ENCODE measurements at regions not wholly inside any gene's neighbourhood (a gene's known extent, or its start where the extent isn't known, plus 50 kb on each side); places are given as distances from the start of the nearest gene placed in this dataset.
A peak's percentile ranks its signal among the peaks of the same experiment; 100 is the strongest.
"Not testable (repeated sequence)": the region's sequence is repeated elsewhere in the genome, so short reads cannot be mapped to it uniquely, and the experiment has no call there.

DNA sequence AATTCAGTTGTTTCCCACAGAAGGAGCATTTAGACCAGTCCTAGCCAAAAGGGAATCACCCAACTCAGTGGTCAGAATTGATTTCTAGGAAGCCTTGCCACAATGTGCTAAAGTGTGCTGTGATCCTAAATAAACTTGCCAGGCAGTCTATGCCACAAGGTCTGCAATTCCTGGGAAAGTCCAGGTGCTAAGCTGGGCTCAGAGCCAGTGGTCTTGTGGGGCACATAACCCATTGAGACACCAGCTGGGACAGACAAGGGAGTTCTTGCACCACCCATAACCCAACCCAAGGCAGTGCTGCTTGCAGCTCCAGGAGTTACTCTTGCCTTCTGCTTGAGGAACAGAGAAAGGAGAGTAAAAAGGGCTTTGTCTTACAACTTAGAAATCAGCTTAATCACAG lies 489.5 kb upstream of the SPRY2 start:
- no peak overlapping the region for H3K27ac ChIP-seq (ENCODE audit: low read depth, low read length)
- no peaks in the 10 kb centered on the region for H3K36me3 ChIP-seq (ENCODE audit: control insufficient read depth, insufficient read depth, low read length)
- H3K27me3 ChIP-seq (ENCODE audit: control insufficient read depth, insufficient read depth, low read length) = no peaks in the 10 kb centered on the region
- no peak overlapping the region for H3K4me3 ChIP-seq (ENCODE audit: low read depth, low read length)
- H3K9me3 ChIP-seq (ENCODE audit: control insufficient read depth, insufficient read depth, low read length) = peaks cover 9% of the 10 kb centered on the region
- DNase-seq (ENCODE audit: low read depth in 4 of 6, low spot score in 6 of 6) = no peak
- H3K4me1 ChIP-seq (ENCODE audit: control insufficient read depth, insufficient read depth, low read length) = no peaks in the 10 kb centered on the region

DNA sequence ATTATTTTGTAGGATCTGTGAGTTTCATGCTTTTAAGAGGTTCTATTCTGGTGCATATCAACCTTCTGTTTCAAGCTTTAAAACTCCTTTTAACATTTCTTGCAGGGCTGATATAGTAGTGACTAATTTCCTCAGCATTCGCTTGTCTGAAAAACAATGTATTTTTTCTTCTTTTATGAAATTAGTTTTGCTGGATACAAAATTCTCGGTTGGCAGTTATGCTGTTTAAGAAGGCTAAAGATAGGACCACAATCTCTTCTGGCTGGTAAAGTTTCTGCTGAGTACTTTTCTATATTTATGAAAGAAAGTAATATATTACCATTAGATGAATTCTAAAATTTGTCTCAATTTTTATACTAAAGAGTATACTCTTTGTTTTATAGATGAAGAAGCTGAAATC lies 487.8 kb upstream of the SPRY2 start:
- H3K36me3 ChIP-seq (ENCODE audit: control insufficient read depth, insufficient read depth, low read length) = no peaks in the 10 kb centered on the region
- H3K27me3 ChIP-seq (ENCODE audit: control insufficient read depth, insufficient read depth, low read length) = no peaks in the 10 kb centered on the region
- no CpG with 5 or more reads among the region's 2 CpGs for WGBS (ENCODE audit: insufficient coverage)
- H3K27ac ChIP-seq (ENCODE audit: low read depth, low read length) = no peak overlapping the region
- no peak overlapping the region for H3K4me3 ChIP-seq (ENCODE audit: low read depth, low read length)
- H3K4me1 ChIP-seq (ENCODE audit: control insufficient read depth, insufficient read depth, low read length) = no peaks in the 10 kb centered on the region
- H3K9me3 ChIP-seq (ENCODE audit: control insufficient read depth, insufficient read depth, low read length) = peaks cover 6% of the 10 kb centered on the region
- DNase-seq (ENCODE audit: low read depth in 4 of 6, low spot score in 6 of 6) = no peak

DNA sequence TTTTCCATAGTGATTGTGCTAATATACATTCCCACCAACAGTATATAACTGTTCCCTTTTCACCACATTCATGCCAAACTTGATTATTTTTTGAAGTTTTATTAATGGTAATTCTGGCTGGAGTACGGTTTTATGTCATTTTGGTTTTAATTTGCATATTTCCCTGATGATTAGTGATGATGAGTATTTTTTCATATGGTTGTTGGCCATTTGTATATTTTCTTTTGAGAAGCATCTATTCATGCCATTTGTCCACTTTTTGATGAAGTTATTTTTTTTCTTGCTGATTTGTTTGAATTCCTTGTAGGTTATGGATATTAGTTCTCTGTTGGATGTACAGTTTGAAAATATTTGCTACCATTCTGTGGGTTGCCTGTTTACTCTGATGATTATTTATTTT lies 484.4 kb upstream of the SPRY2 start:
- Histone ChIP-seq H3K4me1 (ENCODE audit: control insufficient read depth, insufficient read depth, low read length) (no peaks in the 10 kb centered on the region), H3K9me3 (ENCODE audit: control insufficient read depth, insufficient read depth, low read length) (peaks cover 6% of the 10 kb centered on the region), H3K27me3 (ENCODE audit: control insufficient read depth, insufficient read depth, low read length) (no peaks in the 10 kb centered on the region), H3K27ac (ENCODE audit: low read depth, low read length) (no peak overlapping the region), H3K36me3 (ENCODE audit: control insufficient read depth, insufficient read depth, low read length) (no peaks in the 10 kb centered on the region), H3K4me3 (ENCODE audit: low read depth, low read length) (no peak overlapping the region)
- WGBS (ENCODE audit: insufficient coverage) = no CpG with 5 or more reads among the region's 1 CpG
- DNase-seq (ENCODE audit: low read depth in 4 of 6, low spot score in 6 of 6) = no peak

DNA sequence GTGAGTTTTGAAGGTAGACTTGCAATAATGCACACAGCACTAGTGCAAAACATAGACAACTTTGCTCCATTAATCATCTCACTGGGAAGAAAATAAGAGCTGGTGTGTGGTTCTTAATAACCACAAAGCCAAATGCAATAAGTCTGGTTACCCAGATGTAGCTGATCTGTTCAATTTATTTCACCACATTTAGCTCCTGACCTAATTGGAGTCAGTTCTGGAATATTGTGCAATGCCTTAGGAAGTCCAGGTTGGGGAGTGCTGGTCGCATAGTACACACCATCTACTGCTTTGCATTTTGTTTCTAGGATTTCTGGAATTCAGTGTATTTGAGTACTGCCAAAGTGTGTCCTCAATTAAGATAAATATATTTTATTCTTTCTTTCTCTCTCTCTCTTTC lies 483.3 kb upstream of the SPRY2 start:
- Histone ChIP-seq H3K4me1 (ENCODE audit: control insufficient read depth, insufficient read depth, low read length) (no peaks in the 10 kb centered on the region), H3K27me3 (ENCODE audit: control insufficient read depth, insufficient read depth, low read length) (no peaks in the 10 kb centered on the region), H3K4me3 (ENCODE audit: low read depth, low read length) (no peak overlapping the region), H3K27ac (ENCODE audit: low read depth, low read length) (no peak overlapping the region), H3K9me3 (ENCODE audit: control insufficient read depth, insufficient read depth, low read length) (peaks cover 3% of the 10 kb centered on the region), H3K36me3 (ENCODE audit: control insufficient read depth, insufficient read depth, low read length) (no peaks in the 10 kb centered on the region)
- WGBS (ENCODE audit: insufficient coverage) = no CpG with 5 or more reads among the region's 1 CpG
- no peak for DNase-seq (ENCODE audit: low read depth in 4 of 6, low spot score in 6 of 6)

GRCh38 chr13:80823472-80823871 lies 482.5 kb upstream of the SPRY2 start:
- no peaks in the 10 kb centered on the region for H3K27me3 ChIP-seq (ENCODE audit: control insufficient read depth, insufficient read depth, low read length)
- WGBS (ENCODE audit: insufficient coverage) = no CpG with 5 or more reads among the region's 1 CpG
- no peak for DNase-seq (ENCODE audit: low read depth in 4 of 6, low spot score in 6 of 6)
- H3K27ac ChIP-seq (ENCODE audit: low read depth, low read length) = no peak overlapping the region
- H3K4me1 ChIP-seq (ENCODE audit: control insufficient read depth, insufficient read depth, low read length) = no peaks in the 10 kb centered on the region
- no peaks in the 10 kb centered on the region for H3K36me3 ChIP-seq (ENCODE audit: control insufficient read depth, insufficient read depth, low read length)
- no peak overlapping the region for H3K4me3 ChIP-seq (ENCODE audit: low read depth, low read length)
- peaks cover 3% of the 10 kb centered on the region for H3K9me3 ChIP-seq (ENCODE audit: control insufficient read depth, insufficient read depth, low read length)

DNA sequence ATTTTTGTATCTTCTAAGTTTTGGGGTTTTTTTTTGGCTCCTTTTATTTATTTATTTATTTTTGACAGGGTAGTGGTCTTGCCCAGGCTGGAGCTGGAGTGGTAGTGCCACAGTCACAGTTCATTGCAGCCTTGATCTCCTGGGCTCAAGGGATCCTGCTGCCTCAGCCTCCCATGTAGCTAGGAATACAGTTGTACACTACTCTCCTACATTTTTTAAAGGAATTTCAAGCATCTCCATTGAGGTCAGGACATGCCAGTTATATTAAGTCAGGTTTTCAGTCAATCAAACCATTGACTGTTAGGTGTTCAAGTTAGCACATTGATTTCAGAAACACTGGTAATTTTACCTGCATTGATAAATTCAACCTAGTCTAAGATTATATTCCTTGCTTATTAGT lies 480.5 kb upstream of the SPRY2 start:
- Histone ChIP-seq H3K36me3 (ENCODE audit: control insufficient read depth, insufficient read depth, low read length) (no peaks in the 10 kb centered on the region), H3K27ac (ENCODE audit: low read depth, low read length) (no peak overlapping the region), H3K4me1 (ENCODE audit: control insufficient read depth, insufficient read depth, low read length) (no peaks in the 10 kb centered on the region), H3K4me3 (ENCODE audit: low read depth, low read length) (no peak overlapping the region), H3K27me3 (ENCODE audit: control insufficient read depth, insufficient read depth, low read length) (no peaks in the 10 kb centered on the region), H3K9me3 (ENCODE audit: control insufficient read depth, insufficient read depth, low read length) (peaks cover 3% of the 10 kb centered on the region)
- no peak for DNase-seq (ENCODE audit: low read depth in 4 of 6, low spot score in 6 of 6)

DNA sequence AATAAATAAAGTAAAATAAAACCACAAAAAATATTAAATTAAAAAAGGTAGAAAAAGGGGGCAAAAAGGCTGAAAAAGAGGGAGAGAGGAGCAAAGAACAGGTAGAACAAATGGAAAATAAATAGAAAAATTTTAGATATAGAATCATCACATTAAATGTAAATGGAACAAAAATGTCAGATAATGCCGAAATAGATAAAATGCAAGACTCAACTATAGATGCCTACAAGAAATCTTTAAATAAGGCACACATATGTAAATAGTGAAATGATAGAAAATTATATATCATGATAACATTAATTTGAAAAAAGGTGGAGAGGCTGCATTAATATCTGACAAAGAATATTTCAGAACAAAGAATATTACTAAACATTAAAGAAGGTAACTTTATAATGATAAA lies 477.1 kb upstream of the SPRY2 start:
- Histone ChIP-seq H3K27ac (ENCODE audit: low read depth, low read length) (no peak overlapping the region), H3K4me1 (ENCODE audit: control insufficient read depth, insufficient read depth, low read length) (no peaks in the 10 kb centered on the region), H3K27me3 (ENCODE audit: control insufficient read depth, insufficient read depth, low read length) (no peaks in the 10 kb centered on the region), H3K36me3 (ENCODE audit: control insufficient read depth, insufficient read depth, low read length) (no peaks in the 10 kb centered on the region), H3K9me3 (ENCODE audit: control insufficient read depth, insufficient read depth, low read length) (no peaks in the 10 kb centered on the region), H3K4me3 (ENCODE audit: low read depth, low read length) (no peak overlapping the region)
- no CpG with 5 or more reads among the region's 1 CpG for WGBS (ENCODE audit: insufficient coverage)
- no peak for DNase-seq (ENCODE audit: low read depth in 4 of 6, low spot score in 6 of 6)

- Histone ChIP-seq H3K9me3 (ENCODE audit: control insufficient read depth, insufficient read depth, low read length) (no peaks in the 10 kb centered on the region), H3K4me3 (ENCODE audit: low read depth, low read length) (no peak overlapping the region), H3K27me3 (ENCODE audit: control insufficient read depth, insufficient read depth, low read length) (no peaks in the 10 kb centered on the region), H3K36me3 (ENCODE audit: control insufficient read depth, insufficient read depth, low read length) (no peaks in the 10 kb centered on the region), H3K27ac (ENCODE audit: low read depth, low read length) (no peak overlapping the region), H3K4me1 (ENCODE audit: control insufficient read depth, insufficient read depth, low read length) (no peaks in the 10 kb centered on the region)
- DNase-seq (ENCODE audit: low read depth in 4 of 6, low spot score in 6 of 6) = peak in 1 of 6 donors; percentile 30
Observed at GRCh38 chr13:80814541-80814940, 473.6 kb upstream of the SPRY2 start.

GRCh38 chr13:80810294-80810693 lies 469.4 kb upstream of the SPRY2 start:
- H3K4me3 ChIP-seq (ENCODE audit: low read depth, low read length); H3K4me1 ChIP-seq (ENCODE audit: control insufficient read depth, insufficient read depth, low read length); H3K36me3 ChIP-seq (ENCODE audit: control insufficient read depth, insufficient read depth, low read length); H3K9me3 ChIP-seq (ENCODE audit: control insufficient read depth, insufficient read depth, low read length); DNase-seq (ENCODE audit: low read depth in 4 of 6, low spot score in 6 of 6); H3K27ac ChIP-seq (ENCODE audit: low read depth, low read length); H3K27me3 ChIP-seq (ENCODE audit: control insufficient read depth, insufficient read depth, low read length): not testable (repeated sequence)
- 91% methylated on average over 4 of the region's 4 CpGs for WGBS (ENCODE audit: insufficient coverage)

DNA sequence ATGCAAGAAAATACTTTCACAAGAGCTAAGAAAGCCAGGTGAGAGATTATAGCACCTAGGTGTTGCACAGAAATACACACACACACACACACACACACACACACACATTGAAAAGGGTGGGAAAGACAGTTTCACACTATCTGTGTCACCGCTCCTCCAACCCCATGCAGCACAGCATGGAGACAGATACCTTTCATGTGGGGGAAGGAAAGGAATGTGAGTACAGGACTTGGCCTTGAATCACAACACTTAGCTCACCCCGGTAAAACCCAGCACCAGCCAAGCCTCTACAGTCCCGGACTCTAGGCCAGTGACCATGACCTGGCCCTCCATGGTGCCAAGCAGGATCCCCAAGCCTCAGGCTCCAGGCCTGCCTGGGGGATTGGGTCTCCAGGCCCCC lies 462.0 kb upstream of the SPRY2 start:
- H3K4me1 ChIP-seq (ENCODE audit: control insufficient read depth, insufficient read depth, low read length) = no peaks in the 10 kb centered on the region
- H3K36me3 ChIP-seq (ENCODE audit: control insufficient read depth, insufficient read depth, low read length) = no peaks in the 10 kb centered on the region
- H3K9me3 ChIP-seq (ENCODE audit: control insufficient read depth, insufficient read depth, low read length) = no peaks in the 10 kb centered on the region
- no peaks in the 10 kb centered on the region for H3K27me3 ChIP-seq (ENCODE audit: control insufficient read depth, insufficient read depth, low read length)
- DNase-seq (ENCODE audit: low read depth in 4 of 6, low spot score in 6 of 6) = no peak
- no peak overlapping the region for H3K27ac ChIP-seq (ENCODE audit: low read depth, low read length)
- WGBS (ENCODE audit: insufficient coverage) = 86% methylated on average over 2 of the region's 3 CpGs
- no peak overlapping the region for H3K4me3 ChIP-seq (ENCODE audit: low read depth, low read length)
